GM12878 (cell line): ENCODE measurements at regions not wholly inside any gene's neighbourhood (a gene's known extent, or its start where the extent isn't known, plus 50 kb on each side); places are given as distances from the start of the nearest gene placed in this dataset.

Experiments used
- ATAC-seq: fragments of 200-7000 bp; cut with Tn5 transposase; 3 replicates; pipeline ENCODE4 v1.9.1; 2020; ENCODE audit warnings: mild to moderate bottlenecking, moderate library complexity
- BruUV-seq: library from RNA; stranded (reverse); fragments of 400-500 nt; replicated peaks from 2 replicates; lab custom pipeline; 2021; lab: Mats Ljungman, UMichigan
- CTCF ChIA-PET: fragments of 300-600 bp; sonication (Branson Sonifier 250); formaldehyde crosslinking; extraction: SDS; loops from one replicate; lab custom pipeline; 2021; ENCODE audit warnings: inconsistent platforms; lab: Yijun Ruan, JAX
- POLR2A ChIA-PET: fragments of 350-600 bp; formaldehyde crosslinking; extraction: SDS; loops from one replicate; lab custom pipeline; 2021; ENCODE audit warnings: inconsistent platforms; lab: Charles Lee
- RAD21 ChIA-PET: fragments of 300-600 bp; sonication (Branson Sonifier 250); formaldehyde crosslinking; loops from one replicate; lab custom pipeline; 2023; ENCODE audit warnings: antibody characterized with exemption; ENCODE audit not compliant: unreplicated experiment; lab: Charles Lee
- SMC1A ChIA-PET: fragments of 300-600 bp; sonication (Branson Sonifier 250); formaldehyde crosslinking; loops from one replicate; lab custom pipeline; 2023; ENCODE audit not compliant: unreplicated experiment, uncharacterized antibody; lab: Charles Lee
- DNase-seq: peaks from one replicate; pipeline ENCODE4 v3.0.0-alpha.2; 2011; ENCODE audit warnings: low read depth, low spot score
- FAIRE-seq: peaks from 3 replicates; lab custom pipeline; 2011; peaks lifted over from hg19 to GRCh38; lab: Jason Lieb, UNC
- H2AFZ ChIP-seq: 2 replicates; pipeline ENCODE4 v1.6.0; 2011; ENCODE audit warnings: low read depth, low read length, control low read depth; ENCODE audit not compliant: control insufficient read depth
- H3K27ac ChIP-seq: 2 replicates; pipeline ENCODE4 v1.5.1; 2011; ENCODE audit warnings: control low read depth; ENCODE audit not compliant: control insufficient read depth, insufficient read depth
- H3K27me3 ChIP-seq, 2 experiments: replicated peaks in 1 of 2; 2 replicates each; pipeline versions ENCODE4 v1.6.0 to v1.6.1; 2011; ENCODE audit warnings: low read length in 1 of 2; ENCODE audit not compliant: control insufficient read depth in 2 of 2, insufficient read depth in 2 of 2
- H3K36me3 ChIP-seq, 2 experiments: 2 replicates each; pipeline ENCODE4 v1.5.1; 2011; ENCODE audit warnings: low read length in 1 of 2; ENCODE audit not compliant: control insufficient read depth in 2 of 2, insufficient read depth in 2 of 2
- H3K4me1 ChIP-seq: 2 replicates; pipeline ENCODE4 v1.6.1; 2011; ENCODE audit warnings: mild to moderate bottlenecking, low read length, moderate library complexity, mixed read lengths; ENCODE audit not compliant: control insufficient read depth, insufficient read depth
- H3K4me2 ChIP-seq: 2 replicates; pipeline ENCODE4 v1.6.0; 2011; ENCODE audit warnings: control low read depth; ENCODE audit not compliant: control insufficient read depth, insufficient read depth
- H3K4me3 ChIP-seq: fragments of 200-600 bp; sonication (generic); 2 replicates; pipeline ENCODE4 v1.5.1; 2016
- H3K79me2 ChIP-seq: 2 replicates; pipeline ENCODE4 v1.6.0; 2011; ENCODE audit warnings: low read length; ENCODE audit not compliant: control insufficient read depth, insufficient read depth
- H3K9ac ChIP-seq: 2 replicates; pipeline ENCODE4 v1.8.0; 2011; ENCODE audit warnings: low read length, control low read depth, mixed read lengths; ENCODE audit not compliant: control insufficient read depth, insufficient read depth
- H3K9me3 ChIP-seq: replicated peaks from 3 replicates; pipeline ENCODE4 v1.5.1; 2011; ENCODE audit warnings: mild to moderate bottlenecking, low read length; ENCODE audit not compliant: control insufficient read depth, insufficient read depth
- H4K20me1 ChIP-seq: 2 replicates; pipeline ENCODE4 v1.6.0; 2011; ENCODE audit not compliant: control insufficient read depth, insufficient read depth
- CHD2 ChIP-seq: IDR thresholded peaks from 2 replicates; pipeline ENCODE4 v1.6.1; 2011; ENCODE audit warnings: low read depth, low read length, improper control_type of control experiment, borderline replicate concordance
- DPF2 ChIP-seq: fragments of 450-650 bp; IDR thresholded peaks from 2 replicates; pipeline ENCODE4 v1.6.1; 2017; ENCODE audit warnings: mild to moderate bottlenecking
- E2F4 ChIP-seq: IDR thresholded peaks from 2 replicates; pipeline ENCODE4 v1.6.1; 2012; ENCODE audit warnings: low read depth, low read length, improper control_type of control experiment
- EZH2 ChIP-seq: IDR thresholded peaks from 2 replicates; pipeline ENCODE4 v1.6.1; 2012; ENCODE audit warnings: low read depth, mild to moderate bottlenecking, control low read depth, inconsistent platforms, low read length, borderline replicate concordance; ENCODE audit not compliant: control insufficient read depth
- FOXK2 ChIP-seq: fragments of 450-650 bp; IDR thresholded peaks from 2 replicates; pipeline ENCODE4 v1.6.1; 2017; ENCODE audit warnings: mild to moderate bottlenecking, moderate library complexity
- HDAC6 ChIP-seq: fragments of 200-600 bp; sonication (generic); IDR thresholded peaks from one replicate; pipeline ENCODE4 v1.8.0; 2017; ENCODE audit warnings: antibody characterized with exemption; ENCODE audit not compliant: unreplicated experiment
- IKZF1 ChIP-seq: fragments of 450-650 bp; conservative IDR thresholded peaks from 2 replicates; pipeline ENCODE4 v1.6.1; 2017; ENCODE audit warnings: antibody characterized with exemption, mild to moderate bottlenecking
- MYB ChIP-seq: fragments of 150-350 bp; IDR thresholded peaks from 2 replicates; pipeline ENCODE4 v1.6.1; 2014; ENCODE audit warnings: mild to moderate bottlenecking, low read depth, low read length, borderline replicate concordance
- PML ChIP-seq: IDR thresholded peaks from 2 replicates; pipeline ENCODE4 v1.6.1; 2012; ENCODE audit warnings: low read length, inconsistent platforms
- RELA ChIP-seq: fragments of 450-650 bp; IDR thresholded peaks from 2 replicates; pipeline ENCODE4 v1.8.0; 2014; ENCODE audit warnings: borderline replicate concordance; ENCODE audit not compliant: partially characterized antibody
- RELB ChIP-seq: fragments of 450-650 bp; IDR thresholded peaks from 2 replicates; pipeline ENCODE4 v1.6.1; 2017; ENCODE audit warnings: low read depth, mild to moderate bottlenecking, moderate library complexity
- STAT3 ChIP-seq: IDR thresholded peaks from 2 replicates; pipeline ENCODE4 v1.6.1; 2011; ENCODE audit warnings: low read depth, low read length, improper control_type of control experiment
- SUZ12 ChIP-seq: fragments of 200-600 bp; sonication (generic); IDR thresholded peaks from one replicate; pipeline ENCODE4 v1.6.1; 2018; ENCODE audit warnings: antibody characterized with exemption, mild to moderate bottlenecking; ENCODE audit not compliant: unreplicated experiment
- TCF3 ChIP-seq: IDR thresholded peaks from 2 replicates; pipeline ENCODE4 v1.6.1; 2012; ENCODE audit warnings: low read depth, mild to moderate bottlenecking, low read length, borderline replicate concordance; ENCODE audit not compliant: insufficient read depth
- WGBS: methylation state at CpG from one replicate; pipeline ENCODE4 v1.1.6; 2016; ENCODE audit warnings: low lambda C conversion rate; ENCODE audit not compliant: insufficient replicate concordance, insufficient coverage; ENCODE audit errors: missing lambda C conversion rate; 5-methylcytosine and 5-hydroxymethylcytosine counted together
- in situ Hi-C: fragments of 300-500 bp; cut with MboI; formaldehyde crosslinking; loops from 9 replicates; pipeline ENCODE4 v1.14.3; 2018; ENCODE audit warnings: mixed read lengths
- intact Hi-C: fragments of 100-400 bp; cut with micrococcal nuclease; formaldehyde crosslinking; loops from one replicate; pipeline ENCODE4 v1.14.2; 2022; ENCODE audit not compliant: unreplicated experiment
- TF ChIP-seq, protein P1 (sequence below): IDR thresholded peaks from 2 replicates; pipeline ENCODE4 v1.6.1; 2012; ENCODE audit warnings: improper control_type of control experiment, low read depth, low read length; ENCODE audit not compliant: insufficient replicate concordance
- TF ChIP-seq, protein P2 (sequence below): IDR thresholded peaks from 2 replicates; pipeline ENCODE4 v1.6.1; 2011; ENCODE audit warnings: borderline replicate concordance, low read depth, mild to moderate bottlenecking, moderate library complexity, low read length; ENCODE audit not compliant: insufficient read depth, poor library complexity, severe bottlenecking

- 26% methylated on average over 3 of the region's 3 CpGs for WGBS
- no peaks in the 10 kb centered on the region for H3K4me1 ChIP-seq
- no peaks in the 10 kb centered on the region for H3K79me2 ChIP-seq
- H3K36me3 ChIP-seq, result no peaks in the 10 kb centered on the region
- H2AFZ ChIP-seq, result no peak overlapping the region
- ChIA-PET CTCF (no interaction called here), RAD21 (interaction anchor here (0.6 kb wide), 1 partner anchor 26 kb away, joined by 3 read pairs; no protein-coding TSS in a partner anchor), POLR2A (no interaction called here), SMC1A (no interaction called here)
- H3K27ac ChIP-seq, result no peak overlapping the region
- no peak overlapping the region for H3K4me3 ChIP-seq
- intact Hi-C loops, result no loop called here
- H3K9ac ChIP-seq, result no peak overlapping the region
- H4K20me1 ChIP-seq, result no peaks in the 10 kb centered on the region
- ATAC-seq, result no peak
- no peak overlapping the region for H3K4me2 ChIP-seq
- H3K9me3 ChIP-seq, result no peaks in the 10 kb centered on the region
- H3K27me3 ChIP-seq, result no peaks in the 10 kb centered on the region; a peak in 1 of 4 replicates
- FAIRE-seq, result no peak
- no TSS peak for BruUV-seq
- no peak for DNase-seq
- TF ChIP-seq, protein P1, sequence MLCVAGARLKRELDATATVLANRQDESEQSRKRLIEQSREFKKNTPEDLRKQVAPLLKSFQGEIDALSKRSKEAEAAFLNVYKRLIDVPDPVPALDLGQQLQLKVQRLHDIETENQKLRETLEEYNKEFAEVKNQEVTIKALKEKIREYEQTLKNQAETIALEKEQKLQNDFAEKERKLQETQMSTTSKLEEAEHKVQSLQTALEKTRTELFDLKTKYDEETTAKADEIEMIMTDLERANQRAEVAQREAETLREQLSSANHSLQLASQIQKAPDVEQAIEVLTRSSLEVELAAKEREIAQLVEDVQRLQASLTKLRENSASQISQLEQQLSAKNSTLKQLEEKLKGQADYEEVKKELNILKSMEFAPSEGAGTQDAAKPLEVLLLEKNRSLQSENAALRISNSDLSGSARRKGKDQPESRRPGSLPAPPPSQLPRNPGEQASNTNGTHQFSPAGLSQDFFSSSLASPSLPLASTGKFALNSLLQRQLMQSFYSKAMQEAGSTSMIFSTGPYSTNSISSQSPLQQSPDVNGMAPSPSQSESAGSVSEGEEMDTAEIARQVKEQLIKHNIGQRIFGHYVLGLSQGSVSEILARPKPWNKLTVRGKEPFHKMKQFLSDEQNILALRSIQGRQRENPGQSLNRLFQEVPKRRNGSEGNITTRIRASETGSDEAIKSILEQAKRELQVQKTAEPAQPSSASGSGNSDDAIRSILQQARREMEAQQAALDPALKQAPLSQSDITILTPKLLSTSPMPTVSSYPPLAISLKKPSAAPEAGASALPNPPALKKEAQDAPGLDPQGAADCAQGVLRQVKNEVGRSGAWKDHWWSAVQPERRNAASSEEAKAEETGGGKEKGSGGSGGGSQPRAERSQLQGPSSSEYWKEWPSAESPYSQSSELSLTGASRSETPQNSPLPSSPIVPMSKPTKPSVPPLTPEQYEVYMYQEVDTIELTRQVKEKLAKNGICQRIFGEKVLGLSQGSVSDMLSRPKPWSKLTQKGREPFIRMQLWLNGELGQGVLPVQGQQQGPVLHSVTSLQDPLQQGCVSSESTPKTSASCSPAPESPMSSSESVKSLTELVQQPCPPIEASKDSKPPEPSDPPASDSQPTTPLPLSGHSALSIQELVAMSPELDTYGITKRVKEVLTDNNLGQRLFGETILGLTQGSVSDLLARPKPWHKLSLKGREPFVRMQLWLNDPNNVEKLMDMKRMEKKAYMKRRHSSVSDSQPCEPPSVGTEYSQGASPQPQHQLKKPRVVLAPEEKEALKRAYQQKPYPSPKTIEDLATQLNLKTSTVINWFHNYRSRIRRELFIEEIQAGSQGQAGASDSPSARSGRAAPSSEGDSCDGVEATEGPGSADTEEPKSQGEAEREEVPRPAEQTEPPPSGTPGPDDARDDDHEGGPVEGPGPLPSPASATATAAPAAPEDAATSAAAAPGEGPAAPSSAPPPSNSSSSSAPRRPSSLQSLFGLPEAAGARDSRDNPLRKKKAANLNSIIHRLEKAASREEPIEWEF, result no peak
- TF ChIP-seq RELA (no peak), IKZF1 (no peak), STAT3 (no peak), RELB (no peak), PML (no peak), TCF3 (no peak), EZH2 (no peak), CHD2 (no peak), MYB (no peak), HDAC6 (no peak), E2F4 (no peak), SUZ12 (no peak), DPF2 (no peak), FOXK2 (no peak)
- TF ChIP-seq, protein P2, sequence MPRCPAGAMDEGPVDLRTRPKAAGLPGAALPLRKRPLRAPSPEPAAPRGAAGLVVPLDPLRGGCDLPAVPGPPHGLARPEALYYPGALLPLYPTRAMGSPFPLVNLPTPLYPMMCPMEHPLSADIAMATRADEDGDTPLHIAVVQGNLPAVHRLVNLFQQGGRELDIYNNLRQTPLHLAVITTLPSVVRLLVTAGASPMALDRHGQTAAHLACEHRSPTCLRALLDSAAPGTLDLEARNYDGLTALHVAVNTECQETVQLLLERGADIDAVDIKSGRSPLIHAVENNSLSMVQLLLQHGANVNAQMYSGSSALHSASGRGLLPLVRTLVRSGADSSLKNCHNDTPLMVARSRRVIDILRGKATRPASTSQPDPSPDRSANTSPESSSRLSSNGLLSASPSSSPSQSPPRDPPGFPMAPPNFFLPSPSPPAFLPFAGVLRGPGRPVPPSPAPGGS, result no peak
- in situ Hi-C loops, result no loop called here
Observed at GRCh38 chr5:148711961-148712360, 57.6 kb upstream of the HTR4 start.
